NOMO-1 treated with dmso at 0.1 percent for 144 hours (cell line): ENCODE measurements at regions not wholly inside any gene's neighbourhood (a gene's known extent, or its start where the extent isn't known, plus 50 kb on each side); places are given as distances from the start of the nearest gene placed in this dataset.

Experiments
- DNase-seq: peaks from one replicate; lab custom pipeline; 2025; ENCODE audit not compliant: unreplicated experiment; lab: John Stamatoyannopoulos, UW

GRCh38 chr22:48264586-48264985, 1502.1 kb downstream of the TBC1D22A start:
- DNase-seq, result no peak

GRCh38 chr22:48263791-48264351, 1501.4 kb downstream of the TBC1D22A start:
- DNase-seq, result no peak

DNA sequence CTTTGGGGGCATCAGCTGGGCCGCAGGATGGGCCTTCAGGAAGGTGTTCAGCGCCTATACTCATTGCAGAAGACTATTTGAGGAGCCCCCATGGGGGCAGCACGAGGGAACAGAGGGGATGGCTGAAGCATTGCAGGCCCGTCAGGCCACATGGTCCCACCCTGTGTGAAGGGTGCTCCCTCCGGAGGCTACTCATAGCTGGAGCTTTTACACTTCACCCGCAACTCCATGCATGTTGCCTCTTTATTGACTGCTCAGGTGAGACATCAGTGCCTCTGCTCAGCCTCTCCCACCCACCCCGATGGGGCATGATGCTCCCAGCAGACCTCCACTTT, 1500.9 kb downstream of the TBC1D22A start:
- no peak for DNase-seq

GRCh38 chr22:48262596-48263430, 1500.4 kb downstream of the TBC1D22A start:
- no peak for DNase-seq

DNA sequence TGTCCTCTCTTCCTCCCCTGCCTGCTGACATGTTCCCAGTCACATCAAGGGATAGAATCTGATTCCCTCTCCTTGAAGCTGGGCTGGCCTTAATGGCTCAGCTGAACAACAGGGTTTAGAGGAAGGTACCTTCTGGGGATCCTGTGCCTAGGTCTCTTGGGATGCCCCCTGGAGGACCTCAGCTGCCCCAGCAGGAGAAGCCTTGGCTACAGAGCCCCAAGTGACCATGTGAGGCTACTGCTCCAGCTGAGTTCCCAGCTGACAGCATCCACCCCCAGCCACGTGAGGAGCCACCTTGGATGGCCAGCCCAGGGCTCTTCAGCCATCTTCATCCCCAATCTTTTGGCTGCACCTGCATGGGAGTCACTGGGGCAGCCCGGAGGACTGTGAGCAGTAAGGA, 1499.3 kb downstream of the TBC1D22A start:
- DNase-seq, result no peak

- DNase-seq, result no peak
Measured at GRCh38 chr22:48261048-48261621, 1498.7 kb downstream of the TBC1D22A start.

GRCh38 chr22:48259991-48260670, 1497.7 kb downstream of the TBC1D22A start:
- DNase-seq, result no peak

DNA sequence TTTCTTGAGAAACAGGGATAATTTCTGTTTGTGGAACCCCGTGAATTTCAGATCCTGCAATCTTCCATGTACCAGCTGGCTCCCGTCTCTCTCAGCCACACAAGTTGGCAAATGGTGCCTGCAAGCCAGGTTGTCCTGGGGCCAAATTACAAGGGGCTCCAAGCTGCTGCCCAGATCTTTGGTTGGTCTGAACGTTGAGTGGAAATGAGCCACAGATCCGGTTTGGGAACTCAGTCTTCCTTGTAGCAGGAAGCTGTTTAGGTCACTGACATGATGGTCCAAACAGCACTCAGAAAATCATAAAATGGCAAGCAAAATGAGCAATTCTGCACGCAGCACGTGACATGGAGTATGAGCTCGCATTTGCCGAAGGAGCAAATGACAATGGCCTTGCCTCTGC, 1496.4 kb downstream of the TBC1D22A start:
- DNase-seq, result no peak

GRCh38 chr22:48258064-48258701, 1495.7 kb downstream of the TBC1D22A start:
- DNase-seq, result no peak

GRCh38 chr22:48257685-48258055, 1495.2 kb downstream of the TBC1D22A start:
- no peak for DNase-seq

GRCh38 chr22:48256776-48257684, 1494.6 kb downstream of the TBC1D22A start:
- no peak for DNase-seq

DNA sequence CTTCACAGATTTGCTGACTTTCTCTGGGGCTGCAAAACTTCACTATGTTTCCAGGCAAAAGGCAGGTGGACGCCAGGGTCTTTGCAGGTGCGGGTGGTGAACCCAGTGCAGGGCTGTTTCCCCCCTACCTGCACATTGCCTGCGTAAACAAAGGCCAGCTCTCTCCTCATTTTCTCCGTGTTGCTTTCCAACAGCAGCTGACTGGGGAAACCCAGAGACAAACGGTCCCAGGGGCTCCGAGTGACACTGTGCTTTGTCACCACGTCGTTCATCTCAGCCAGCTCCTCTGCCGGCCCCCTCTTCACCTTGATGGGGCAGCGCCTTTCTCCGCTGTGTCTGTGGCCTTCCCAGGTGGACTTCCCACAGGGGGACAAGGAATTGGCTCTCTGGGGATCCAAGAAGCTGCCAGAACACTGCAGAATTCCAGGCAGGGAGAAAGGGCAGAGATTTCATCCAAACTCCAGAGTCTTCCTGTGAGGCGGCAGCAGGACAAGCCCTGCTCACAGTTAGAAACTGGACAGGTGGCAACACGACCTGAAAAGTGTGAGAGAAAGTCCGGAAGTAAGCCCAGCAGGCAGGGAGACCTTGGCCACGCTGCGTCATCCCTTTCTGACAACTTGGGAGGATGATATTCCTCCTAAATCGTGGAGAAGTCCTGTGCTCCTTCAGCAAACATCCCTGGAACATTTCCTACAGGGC, 1493.7 kb downstream of the TBC1D22A start:
- no peak for DNase-seq

DNA sequence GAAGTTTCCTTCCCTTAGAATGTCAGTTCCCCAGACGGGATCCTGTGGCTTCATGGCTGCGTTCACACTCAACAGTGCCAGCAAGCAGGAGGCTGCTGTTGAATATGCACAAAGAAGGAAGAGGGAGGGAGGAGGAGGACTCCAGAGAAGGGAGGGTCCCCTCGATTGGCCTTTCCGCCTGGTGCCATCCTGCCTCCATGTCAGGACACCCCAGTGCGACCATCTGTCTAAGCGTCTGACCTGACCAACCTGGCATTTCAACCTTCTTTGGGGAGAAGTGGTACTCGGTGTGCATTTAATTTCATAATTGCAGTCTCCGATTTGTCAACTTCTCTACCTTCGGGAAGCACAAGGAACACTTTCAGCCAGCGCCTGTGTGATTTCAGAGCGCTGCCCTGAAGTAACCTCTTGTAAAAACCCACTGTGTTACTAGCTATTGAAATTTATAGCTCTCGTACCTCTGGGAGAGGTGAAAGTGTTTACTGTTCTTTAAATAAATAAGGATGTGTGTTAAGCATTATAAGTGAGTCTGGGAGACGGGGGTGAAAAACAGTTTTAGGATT, 1491.9 kb downstream of the TBC1D22A start:
- DNase-seq, result no peak

GRCh38 chr22:48253573-48253972, 1491.1 kb downstream of the TBC1D22A start:
- no peak for DNase-seq

DNA sequence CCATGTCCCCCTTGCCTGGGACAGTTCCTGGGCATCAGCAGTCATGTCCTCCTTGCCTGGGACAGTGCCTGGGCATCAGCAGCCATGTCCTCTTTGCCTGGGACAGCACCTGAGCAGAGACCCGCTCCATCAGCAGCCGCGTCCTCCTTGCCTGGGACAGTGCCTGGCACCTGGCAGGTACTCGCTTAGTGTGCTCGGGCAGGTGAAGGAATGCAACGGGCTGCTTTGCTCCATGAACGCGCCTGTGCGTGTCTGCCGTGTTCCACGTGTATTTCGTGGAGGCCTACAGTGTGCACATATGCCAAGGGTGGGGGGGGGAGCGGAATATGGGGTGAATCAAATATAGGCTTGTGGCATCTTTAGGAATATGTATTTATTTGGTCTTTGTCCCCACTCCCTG, 1490.7 kb downstream of the TBC1D22A start:
- DNase-seq, result no peak

GRCh38 chr22:48251629-48252028, 1489.2 kb downstream of the TBC1D22A start:
- DNase-seq, result no peak

DNA sequence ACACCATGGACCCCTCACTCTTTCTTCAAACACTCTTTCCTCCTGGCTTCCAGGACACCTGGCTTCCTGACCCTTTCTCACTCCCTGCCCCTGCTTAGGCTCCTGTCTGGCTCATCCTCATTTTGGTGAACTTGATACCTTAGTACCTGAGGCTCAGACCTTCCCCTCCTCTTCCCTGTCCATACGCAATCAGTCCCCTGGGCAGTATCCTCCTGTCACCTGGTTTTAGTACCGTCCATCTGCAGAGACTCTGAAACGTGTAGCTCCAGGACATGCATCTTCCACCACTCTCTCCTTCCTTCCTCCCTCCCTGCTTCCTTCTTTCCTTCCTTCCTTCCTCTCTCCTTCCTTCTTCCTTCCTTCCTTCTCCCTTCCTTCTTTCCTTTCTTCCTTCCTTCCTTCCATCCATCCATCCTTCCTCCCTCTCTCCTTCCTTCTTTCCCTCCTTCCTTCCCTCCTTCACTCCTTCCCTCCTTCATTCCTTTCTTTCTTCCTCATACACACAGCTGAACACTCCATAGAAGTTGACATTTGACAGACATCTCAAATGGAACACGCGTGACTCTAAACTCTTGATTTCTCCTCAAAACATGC, 1488.6 kb downstream of the TBC1D22A start:
- DNase-seq, result no peak

DNA sequence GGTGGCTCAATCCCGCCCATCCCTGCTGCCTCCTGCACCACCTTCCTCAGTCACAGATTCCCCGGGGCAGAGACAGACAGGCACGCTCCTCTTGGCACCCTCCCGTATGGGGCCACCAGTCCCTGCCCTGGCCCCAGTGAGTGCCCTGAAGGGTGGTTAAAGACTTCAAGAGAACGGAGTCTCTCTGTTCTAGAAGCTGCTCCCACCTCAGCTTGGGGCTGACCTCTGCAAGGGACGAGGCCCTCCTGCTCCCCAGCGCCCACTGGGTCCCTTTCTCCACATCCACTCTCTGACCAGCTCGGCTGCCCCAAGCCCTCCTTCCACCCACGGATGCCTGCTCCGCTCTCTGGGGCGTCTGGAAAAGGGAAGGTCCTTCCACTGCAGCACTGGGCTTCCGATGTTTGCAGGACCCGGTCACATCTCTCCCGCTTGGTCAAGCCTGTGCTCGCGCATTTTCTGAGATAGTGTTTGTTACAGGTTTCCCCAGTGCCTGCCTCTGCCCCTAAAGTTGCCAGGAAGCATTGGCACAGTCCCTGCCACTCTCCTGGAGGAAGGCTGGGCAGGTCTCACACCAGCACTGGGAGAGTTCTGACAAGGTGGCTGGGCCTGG, 1487.9 kb downstream of the TBC1D22A start:
- DNase-seq, result no peak
